Spleen (tissue), 11 donors: ENCODE measurements at regions not wholly inside any gene's neighbourhood (a gene's known extent, or its start where the extent isn't known, plus 50 kb on each side); places are given as distances from the start of the nearest gene placed in this dataset.

Experiments used
- DNase-seq: peaks from one replicate; pipeline ENCODE4 v3.0.0-alpha.2; 2020
- H3K27ac ChIP-seq, 8 donors: fragments of 200-600 bp; sonication (generic) in 7 of 8; 1 replicate in 4 of 8; 2 replicates in 4 of 8; pipeline versions ENCODE4 v1.5.0 to v1.8.0; 2016 to 2021; ENCODE audit warnings: inconsistent platforms in 4 of 8, mild to moderate bottlenecking in 4 of 8, moderate library complexity in 1 of 8
- H3K27me3 ChIP-seq, 7 donors: fragments of 200-600 bp; sonication (generic) in 6 of 7; replicated peaks in 1 of 7; 1 replicate in 4 of 7; 2 replicates in 3 of 7; pipeline versions ENCODE4 v1.5.0 to v1.8.0; 2016 to 2021; ENCODE audit warnings: inconsistent platforms in 3 of 7, mild to moderate bottlenecking in 1 of 7
- H3K36me3 ChIP-seq, 6 donors: fragments of 200-600 bp; sonication (generic) in 5 of 6; 1 replicate in 4 of 6; 2 replicates in 2 of 6; pipeline versions ENCODE4 v1.5.0 to v1.8.0; 2016 to 2021; ENCODE audit warnings: inconsistent platforms in 2 of 6
- H3K4me1 ChIP-seq, 6 donors: fragments of 200-600 bp; sonication (generic) in 5 of 6; 1 replicate in 3 of 6; 2 replicates in 3 of 6; pipeline versions ENCODE4 v1.5.0 to v1.8.0; 2016 to 2021; ENCODE audit warnings: inconsistent platforms in 3 of 6
- H3K4me3 ChIP-seq, 8 donors: fragments of 200-600 bp; sonication (generic) in 7 of 8; 1 replicate in 4 of 8; 2 replicates in 4 of 8; pipeline versions ENCODE4 v1.5.0 to v1.8.0; 2016 to 2021; ENCODE audit warnings: inconsistent platforms in 4 of 8, mild to moderate bottlenecking in 4 of 8, moderate library complexity in 2 of 8
- H3K9me3 ChIP-seq, 8 donors: fragments of 200-600 bp; sonication (generic) in 7 of 8; 1 replicate in 4 of 8; 2 replicates in 4 of 8; pipeline versions ENCODE4 v1.5.0 to v1.8.0; 2016 to 2021; ENCODE audit warnings: inconsistent platforms in 4 of 8
- POLR2A ChIP-seq, 3 donors: fragments of 450-650 bp; IDR thresholded peaks; one replicate each; pipeline ENCODE4 v1.5.1; 2017; ENCODE audit warnings: antibody characterized with exemption in 3 of 3, mild to moderate bottlenecking in 1 of 3
- POLR2AphosphoS5 ChIP-seq, 3 donors: sonication (generic); formaldehyde crosslinking; IDR thresholded peaks; one replicate each; pipeline ENCODE4 v1.5.1; 2017; ENCODE audit warnings: antibody characterized with exemption in 3 of 3
- WGBS, 5 donors: extraction: QIAGEN DNeasy Blood & Tissue Kit in 3 of 5; methylation state at CpG; one replicate each; pipeline versions ENCODE4 v1.1.5 to v1.1.7; 2013 to 2018; 5-methylcytosine and 5-hydroxymethylcytosine counted together
- intact Hi-C: fragments of 100-400 bp; cut with DNase I; formaldehyde crosslinking; loops from one replicate; pipeline ENCODE4 v1.15.0; 2023; ENCODE audit warnings: low total_unique reads
- TF ChIP-seq, protein P1 (sequence below), 11 experiments: fragments of 200-600 bp in 7 of 11; fragments of 450-650 bp in 4 of 11; sonication (generic) in 4 of 11; IDR thresholded peaks in 8 of 11; conservative IDR thresholded peaks in 3 of 11; 1 replicate in 7 of 11; 2 replicates in 4 of 11; pipeline versions ENCODE4 v1.4.0 to v1.8.0; 2016 to 2021; ENCODE audit warnings: antibody characterized with exemption in 11 of 11, inconsistent platforms in 4 of 11, mild to moderate bottlenecking in 1 of 11
- donor health status: healthy with polysubstance abuse.
- donor health status: DM: no; HTN: no; CAD: no; lungs with moderate emphysema.
- donor health status: DM: no; HTN: no; CAD: no.
- donor health status: Bipolar disorder and iron deficiency.
- donor health status: healthy.
- donor health status: DM: no; HTN: no; CAD: no.
- donor health status: DM: yes; HTN: yes; CAD: no.

DNA sequence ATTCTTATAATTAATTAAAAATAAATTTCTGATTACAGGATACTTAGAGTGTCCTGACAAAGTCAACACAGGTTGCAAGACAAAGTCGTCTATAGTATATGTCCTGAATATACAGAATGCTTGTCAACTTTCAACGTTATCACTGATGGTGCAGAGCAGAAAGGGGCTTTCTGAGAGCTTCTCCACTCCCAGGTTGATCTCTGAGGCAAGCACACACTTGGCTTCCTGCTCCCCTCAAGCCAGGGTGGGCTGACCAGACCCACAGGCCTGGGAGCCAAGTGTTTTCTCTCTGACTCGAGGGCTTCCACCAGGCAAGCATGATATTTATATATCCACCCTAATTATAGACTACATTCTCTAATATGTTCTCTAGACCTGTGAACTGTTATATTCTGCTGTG is 448.9 kb downstream of the SH2D4B start:
- WGBS, 5 donors: 36 to 77% (median 57%) methylated on average over 3 of the region's 3 CpGs
- TF ChIP-seq POLR2A (IDR thresholded peaks at IDR 0.05) (no peak), POLR2AphosphoS5 (IDR thresholded peaks at IDR 0.05) (no peak)
- TF ChIP-seq, protein P1, sequence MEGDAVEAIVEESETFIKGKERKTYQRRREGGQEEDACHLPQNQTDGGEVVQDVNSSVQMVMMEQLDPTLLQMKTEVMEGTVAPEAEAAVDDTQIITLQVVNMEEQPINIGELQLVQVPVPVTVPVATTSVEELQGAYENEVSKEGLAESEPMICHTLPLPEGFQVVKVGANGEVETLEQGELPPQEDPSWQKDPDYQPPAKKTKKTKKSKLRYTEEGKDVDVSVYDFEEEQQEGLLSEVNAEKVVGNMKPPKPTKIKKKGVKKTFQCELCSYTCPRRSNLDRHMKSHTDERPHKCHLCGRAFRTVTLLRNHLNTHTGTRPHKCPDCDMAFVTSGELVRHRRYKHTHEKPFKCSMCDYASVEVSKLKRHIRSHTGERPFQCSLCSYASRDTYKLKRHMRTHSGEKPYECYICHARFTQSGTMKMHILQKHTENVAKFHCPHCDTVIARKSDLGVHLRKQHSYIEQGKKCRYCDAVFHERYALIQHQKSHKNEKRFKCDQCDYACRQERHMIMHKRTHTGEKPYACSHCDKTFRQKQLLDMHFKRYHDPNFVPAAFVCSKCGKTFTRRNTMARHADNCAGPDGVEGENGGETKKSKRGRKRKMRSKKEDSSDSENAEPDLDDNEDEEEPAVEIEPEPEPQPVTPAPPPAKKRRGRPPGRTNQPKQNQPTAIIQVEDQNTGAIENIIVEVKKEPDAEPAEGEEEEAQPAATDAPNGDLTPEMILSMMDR (IDR thresholded peaks at IDR 0.05 in 8 of 11, conservative IDR thresholded peaks at IDR 0.05 in 3 of 11): no peak
- Histone ChIP-seq H3K4me3 (no peak overlapping the region), H3K4me1 (no peaks in the 10 kb centered on the region), H3K27ac (no peak overlapping the region), H3K27me3 (no peaks in the 10 kb centered on the region), H3K36me3 (no peaks in the 10 kb centered on the region), H3K9me3 (no peaks in the 10 kb centered on the region)
- intact Hi-C loops: no loop called here
- no peak for DNase-seq

DNA sequence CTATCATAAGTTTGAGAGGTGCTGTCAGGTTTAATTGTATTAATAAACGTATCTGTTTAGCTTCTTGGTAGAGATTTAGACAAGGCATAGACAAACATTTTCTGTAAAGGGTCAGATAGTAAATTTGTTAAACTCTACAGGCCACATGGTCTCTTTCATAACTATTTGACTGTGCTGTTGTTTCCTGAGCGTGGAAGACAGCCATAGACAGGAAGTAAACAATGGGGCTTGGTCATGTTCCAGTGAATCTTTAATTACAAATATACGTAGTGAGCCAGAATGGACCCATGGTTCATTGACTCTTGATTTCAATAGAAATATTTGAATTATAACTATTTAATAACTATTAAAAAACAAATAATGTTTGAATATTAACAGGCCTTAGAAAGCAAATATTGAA is 451.1 kb downstream of the SH2D4B start:
- DNase-seq: no peak
- no peak for TF ChIP-seq POLR2AphosphoS5 (IDR thresholded peaks at IDR 0.05)
- TF ChIP-seq, protein P1 (IDR thresholded peaks at IDR 0.05 in 8 of 11, conservative IDR thresholded peaks at IDR 0.05 in 3 of 11): no peak
- TF ChIP-seq POLR2A (IDR thresholded peaks at IDR 0.05): no peak
- H3K27me3 ChIP-seq: no peaks in the 10 kb centered on the region
- no peaks in the 10 kb centered on the region for H3K4me1 ChIP-seq
- H3K9me3 ChIP-seq: no peaks in the 10 kb centered on the region
- H3K27ac ChIP-seq: no peak overlapping the region
- intact Hi-C loops: no loop called here
- WGBS, 5 donors: 30 to 51% (median 45%) methylated on average over 3 of the region's 3 CpGs
- H3K36me3 ChIP-seq: no peaks in the 10 kb centered on the region
- no peak overlapping the region for H3K4me3 ChIP-seq

GRCh38 chr10:80996615-80997193 is 459.0 kb downstream of the SH2D4B start:
- intact Hi-C loops: no loop called here
- TF ChIP-seq POLR2AphosphoS5 (IDR thresholded peaks at IDR 0.05) (no peak), POLR2A (IDR thresholded peaks at IDR 0.05) (no peak)
- TF ChIP-seq, protein P1 (IDR thresholded peaks at IDR 0.05 in 8 of 11, conservative IDR thresholded peaks at IDR 0.05 in 3 of 11): no peak
- no peaks in the 10 kb centered on the region for H3K4me1 ChIP-seq
- H3K27ac ChIP-seq: no peak overlapping the region
- no peaks in the 10 kb centered on the region for H3K36me3 ChIP-seq
- no peak overlapping the region for H3K4me3 ChIP-seq
- H3K9me3 ChIP-seq: peaks cover 0 to 29% (median 17%) of the 10 kb centered on the region in 8 donors
- no peak for DNase-seq
- WGBS, 5 donors: 79 to 93% (median 86%) methylated on average over 7 of the region's 7 CpGs
- no peaks in the 10 kb centered on the region for H3K27me3 ChIP-seq

DNA sequence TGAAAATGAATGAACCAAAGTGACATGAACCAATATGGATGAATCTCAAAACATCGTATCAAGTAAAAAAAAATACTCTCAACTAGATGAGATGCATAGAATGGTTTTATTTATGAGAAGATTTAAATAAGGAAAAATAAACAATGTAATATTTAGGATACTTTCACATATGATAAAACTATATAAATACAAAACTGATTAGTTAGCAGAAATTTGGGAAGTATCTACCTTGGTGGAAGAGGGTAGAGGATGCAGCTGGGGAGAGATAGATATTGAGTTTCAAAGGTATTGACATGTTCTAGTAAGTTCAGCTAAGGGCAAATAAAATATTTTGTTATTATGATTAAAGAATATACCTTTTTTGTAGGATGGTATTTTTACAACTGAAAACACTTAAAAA is 463.1 kb downstream of the SH2D4B start:
- Histone ChIP-seq H3K9me3 (peaks cover 0 to 13% (median 7%) of the 10 kb centered on the region in 8 donors), H3K27me3 (no peaks in the 10 kb centered on the region), H3K27ac (no peak overlapping the region), H3K4me3 (no peak overlapping the region), H3K36me3 (no peaks in the 10 kb centered on the region), H3K4me1 (no peaks in the 10 kb centered on the region)
- TF ChIP-seq POLR2AphosphoS5 (IDR thresholded peaks at IDR 0.05): no peak
- no peak for TF ChIP-seq POLR2A (IDR thresholded peaks at IDR 0.05)
- TF ChIP-seq, protein P1 (IDR thresholded peaks at IDR 0.05 in 8 of 11, conservative IDR thresholded peaks at IDR 0.05 in 3 of 11): no peak
- DNase-seq: no peak
- intact Hi-C loops: no loop called here
- WGBS, 5 donors: 75 to 94% (median 93%) methylated on average over 1 of the region's 1 CpG
